H1 (cell line): ENCODE measurements at regions not wholly inside any gene's neighbourhood (a gene's known extent, or its start where the extent isn't known, plus 50 kb on each side); places are given as distances from the start of the nearest gene placed in this dataset.
A peak's percentile ranks its signal among the peaks of the same experiment; 100 is the strongest.

Source experiments
- CTCF ChIA-PET: fragments of 300-600 bp; sonication (Branson Sonifier 250); formaldehyde crosslinking; loops from one replicate; lab custom pipeline; 2021; ENCODE audit not compliant: partially characterized antibody; lab: Charles Lee
- POLR2A ChIA-PET: fragments of 300-600 bp; sonication (Branson Sonifier 250); formaldehyde crosslinking; loops from one replicate; lab custom pipeline; 2021; ENCODE audit warnings: inconsistent platforms; ENCODE audit not compliant: partially characterized antibody; lab: Charles Lee
- DNase-seq, 2 experiments: peaks; one replicate each; pipeline versions ENCODE4 v3.0.0 to v3.0.0-alpha.2; 2010 to 2022; ENCODE audit warnings: low spot score in 2 of 2, low read depth in 1 of 2, mixed read lengths in 1 of 2
- FAIRE-seq: peaks from 2 replicates; lab custom pipeline; 2011; peaks lifted over from hg19 to GRCh38; lab: Jason Lieb, UNC
- H2AFZ ChIP-seq: 2 replicates; pipeline ENCODE4 v1.8.1; 2012; ENCODE audit warnings: low read length, inconsistent platforms
- H2AK5ac ChIP-seq: 2 replicates; pipeline ENCODE4 v1.6.1; 2013; ENCODE audit warnings: low read depth, low read length
- H2BK120ac ChIP-seq: replicated peaks from 2 replicates; pipeline ENCODE3; 2013; ENCODE audit warnings: low read depth, low read length, inconsistent platforms
- H2BK12ac ChIP-seq: 2 replicates; pipeline ENCODE4 v1.6.1; 2013; ENCODE audit warnings: low read depth, low read length
- H2BK15ac ChIP-seq: 2 replicates; pipeline ENCODE4 v1.6.1; 2013; ENCODE audit warnings: low read length
- H2BK20ac ChIP-seq: 2 replicates; pipeline ENCODE4 v1.6.1; 2013; ENCODE audit warnings: low read length
- H2BK5ac ChIP-seq: 2 replicates; pipeline ENCODE4 v1.6.1; 2013; ENCODE audit warnings: low read depth, low read length
- H3K14ac ChIP-seq: 2 replicates; pipeline ENCODE4 v1.6.1; 2013; ENCODE audit warnings: inconsistent platforms; ENCODE audit not compliant: insufficient read length
- H3K18ac ChIP-seq: 2 replicates; pipeline ENCODE4 v1.6.1; 2013; ENCODE audit warnings: low read length; ENCODE audit errors: extremely low read depth
- H3K23ac ChIP-seq: 2 replicates; pipeline ENCODE4 v1.6.1; 2013; ENCODE audit warnings: inconsistent platforms; ENCODE audit not compliant: insufficient read length
- H3K23me2 ChIP-seq: 2 replicates; pipeline ENCODE4 v1.6.1; 2013; ENCODE audit warnings: low read depth, low read length
- H3K27ac ChIP-seq: 2 replicates; pipeline ENCODE4 v1.6.1; 2011; ENCODE audit warnings: low read depth, low read length, inconsistent platforms
- H3K27me3 ChIP-seq, 4 experiments: replicated peaks in 1 of 4; 1 replicate in 1 of 4; 2 replicates in 3 of 4; pipeline versions ENCODE4 v1.6.1 to v1.8.1; 2011 to 2013; ENCODE audit warnings: low read length in 3 of 4, mild to moderate bottlenecking in 3 of 4, inconsistent platforms in 2 of 4, mixed read lengths in 2 of 4, moderate library complexity in 1 of 4; ENCODE audit not compliant: control insufficient read depth in 3 of 4, insufficient read depth in 3 of 4; ENCODE audit errors: extremely low read depth in 1 of 4
- H3K36me3 ChIP-seq, 4 experiments: 2 replicates each; pipeline versions ENCODE4 v1.6.1 to v1.8.1; 2011 to 2013; ENCODE audit warnings: mild to moderate bottlenecking in 4 of 4, low read length in 3 of 4, moderate library complexity in 2 of 4, control low read depth in 1 of 4, inconsistent platforms in 1 of 4; ENCODE audit not compliant: insufficient read depth in 4 of 4, control insufficient read depth in 2 of 4
- H3K4ac ChIP-seq: replicated peaks from 2 replicates; pipeline ENCODE3; 2013; ENCODE audit warnings: low read length, low read depth, mixed read lengths, inconsistent platforms; ENCODE audit not compliant: insufficient read length
- H3K4me1 ChIP-seq, 4 experiments: replicated peaks in 1 of 4; 1 replicate in 1 of 4; 2 replicates in 3 of 4; pipeline versions ENCODE4 v1.6.1 to v1.8.1; 2011 to 2013; ENCODE audit warnings: low read length in 3 of 4, inconsistent platforms in 2 of 4, mixed read lengths in 1 of 4; ENCODE audit not compliant: insufficient read depth in 4 of 4, control insufficient read depth in 3 of 4
- H3K4me2 ChIP-seq, 2 experiments: 2 replicates each; pipeline versions ENCODE4 v1.6.1 to v1.8.1; 2011 to 2013; ENCODE audit warnings: low read depth in 2 of 2, low read length in 2 of 2, control low read depth in 1 of 2, inconsistent platforms in 1 of 2, mild to moderate bottlenecking in 1 of 2; ENCODE audit not compliant: insufficient read depth in 1 of 2
- H3K4me3 ChIP-seq, 4 experiments: fragments of 200-600, 300-600 bp in 1 of 4; sonication (generic), shearing (Covaris generic), sonication (Bioruptor Twin) in 1 of 4; 2 replicates each; pipeline versions ENCODE4 v1.5.1 to v1.8.1; 2011 to 2016; ENCODE audit warnings: low read length in 4 of 4, low read depth in 3 of 4, control low read depth in 2 of 4, inconsistent platforms in 2 of 4, mild to moderate bottlenecking in 2 of 4, mixed read lengths in 1 of 4, moderate library complexity in 1 of 4; ENCODE audit not compliant: insufficient read depth in 2 of 4; ENCODE audit errors: extremely low read depth in 1 of 4
- H3K56ac ChIP-seq: replicated peaks from 2 replicates; pipeline ENCODE3; 2013; ENCODE audit warnings: low read depth, mild to moderate bottlenecking, mixed read lengths, low read length, inconsistent platforms; ENCODE audit not compliant: insufficient read length
- H3K79me1 ChIP-seq: 2 replicates; pipeline ENCODE4 v1.6.1; 2013; ENCODE audit warnings: low read depth, low read length, control low read depth
- H3K79me2 ChIP-seq, 2 experiments: 2 replicates each; pipeline versions ENCODE4 v1.6.1 to v1.8.1; 2012 to 2013; ENCODE audit warnings: low read length in 2 of 2, mild to moderate bottlenecking in 2 of 2, inconsistent platforms in 1 of 2; ENCODE audit not compliant: insufficient read depth in 2 of 2, control insufficient read depth in 1 of 2
- H3K9ac ChIP-seq, 4 experiments: replicated peaks in 1 of 4; 1 replicate in 1 of 4; 2 replicates in 3 of 4; pipeline versions ENCODE4 v1.6.1 to v1.8.1; 2011 to 2013; ENCODE audit warnings: low read depth in 3 of 4, low read length in 3 of 4, control low read depth in 2 of 4, mild to moderate bottlenecking in 2 of 4, moderate library complexity in 2 of 4, inconsistent platforms in 1 of 4; ENCODE audit errors: extremely low read depth in 1 of 4
- H3K9me3 ChIP-seq, 2 experiments: 2 replicates each; pipeline versions ENCODE4 v1.6.1 to v1.8.1; 2012 to 2013; ENCODE audit warnings: mild to moderate bottlenecking in 2 of 2, moderate library complexity in 2 of 2, control low read depth in 1 of 2, inconsistent platforms in 1 of 2, low read depth in 1 of 2, low read length in 1 of 2, mixed read lengths in 1 of 2; ENCODE audit not compliant: insufficient read depth in 2 of 2
- H4K20me1 ChIP-seq, 2 experiments: replicated peaks in 1 of 2; 2 replicates each; pipeline versions ENCODE3 to v1.8.1; 2011 to 2013; ENCODE audit warnings: inconsistent platforms in 2 of 2, low read length in 2 of 2, mild to moderate bottlenecking in 1 of 2; ENCODE audit not compliant: insufficient read depth in 2 of 2, control insufficient read depth in 1 of 2
- H4K5ac ChIP-seq: 2 replicates; pipeline ENCODE4 v1.6.1; 2013; ENCODE audit warnings: low read length, low read depth, mixed read lengths, inconsistent platforms; ENCODE audit not compliant: insufficient read length
- H4K8ac ChIP-seq: 2 replicates; pipeline ENCODE4 v1.8.0; 2013; ENCODE audit warnings: mild to moderate bottlenecking, moderate library complexity, low read length, inconsistent platforms; ENCODE audit not compliant: insufficient read depth; ENCODE audit errors: extremely low read depth
- H4K91ac ChIP-seq: replicated peaks from 2 replicates; pipeline ENCODE3; 2013; ENCODE audit warnings: low read length, mixed read lengths, inconsistent platforms; ENCODE audit not compliant: insufficient read length
- BACH1 ChIP-seq: IDR thresholded peaks from 2 replicates; pipeline ENCODE4 v1.6.1; 2012; ENCODE audit warnings: low read length, improper control_type of control experiment
- CHD1 ChIP-seq: IDR thresholded peaks from 2 replicates; pipeline ENCODE4 v1.6.1; 2012; ENCODE audit warnings: low read depth, low read length, improper control_type of control experiment
- CTBP2 ChIP-seq: IDR thresholded peaks from 2 replicates; pipeline ENCODE4 v1.7.0; 2011; ENCODE audit warnings: borderline replicate concordance, mild to moderate bottlenecking, moderate library complexity, mixed read lengths, low read length; ENCODE audit not compliant: insufficient read depth, insufficient read length
- GABPA ChIP-seq: IDR thresholded peaks from 2 replicates; pipeline ENCODE4 v1.6.1; 2011; ENCODE audit warnings: mild to moderate bottlenecking, low read length, moderate library complexity, borderline replicate concordance; ENCODE audit not compliant: insufficient read depth
- KDM5A ChIP-seq: fragments of 200-600 bp; IDR thresholded peaks from 2 replicates; pipeline ENCODE4 v1.7.1; 2012; ENCODE audit warnings: mild to moderate bottlenecking, low read length, inconsistent platforms, mixed read lengths
- NRF1 ChIP-seq: IDR thresholded peaks from 2 replicates; pipeline ENCODE4 v1.6.1; 2011; ENCODE audit warnings: mild to moderate bottlenecking, low read depth, low read length, improper control_type of control experiment
- PHF8 ChIP-seq: fragments of 200-600 bp; sonication (generic); conservative IDR thresholded peaks from 2 replicates; pipeline ENCODE4 v1.7.1; 2012; ENCODE audit warnings: low read depth, mild to moderate bottlenecking, inconsistent platforms, low read length, moderate library complexity
- RFX5 ChIP-seq: IDR thresholded peaks from 2 replicates; pipeline ENCODE4 v1.6.1; 2011; ENCODE audit warnings: low read depth, low read length, improper control_type of control experiment, borderline replicate concordance
- SAP30 ChIP-seq: fragments of 300-600 bp; sonication (generic); IDR thresholded peaks from 2 replicates; pipeline ENCODE4 v1.7.1; 2012; ENCODE audit warnings: low read length, moderate library complexity, mild to moderate bottlenecking, inconsistent platforms; ENCODE audit not compliant: insufficient read depth, insufficient replicate concordance
- SIRT6 ChIP-seq: IDR thresholded peaks from one replicate; pipeline ENCODE4 v1.7.1; 2012; ENCODE audit warnings: low read length, inconsistent platforms
- SP4 ChIP-seq: IDR thresholded peaks from 2 replicates; pipeline ENCODE4 v1.6.1; 2012; ENCODE audit warnings: low read length, inconsistent platforms
- SRF ChIP-seq: IDR thresholded peaks from 2 replicates; pipeline ENCODE4 v1.6.1; 2011; ENCODE audit warnings: mild to moderate bottlenecking, low read depth, low read length, moderate library complexity
- TEAD4 ChIP-seq: IDR thresholded peaks from 2 replicates; pipeline ENCODE4 v1.6.1; 2012; ENCODE audit warnings: low read depth, low read length, inconsistent platforms, mixed read lengths
- USF2 ChIP-seq: IDR thresholded peaks from 2 replicates; pipeline ENCODE4 v1.6.1; 2011; ENCODE audit warnings: low read length, improper control_type of control experiment
- WGBS, 2 experiments: shearing (Covaris generic) in 1 of 2; methylation state at CpG; one replicate each; pipeline versions ENCODE4 v1.1.6 to v1.1.7; 2013 to 2015; ENCODE audit warnings: low lambda C conversion rate in 2 of 2, mixed read lengths in 2 of 2, inconsistent platforms in 1 of 2, low coverage in 1 of 2, missing lambda C conversion rate in 1 of 2; ENCODE audit not compliant: insufficient replicate concordance in 2 of 2, insufficient coverage in 1 of 2, insufficient read length in 1 of 2; ENCODE audit errors: extremely low coverage in 1 of 2, missing lambda C conversion rate in 1 of 2; 5-methylcytosine and 5-hydroxymethylcytosine counted together

DNA sequence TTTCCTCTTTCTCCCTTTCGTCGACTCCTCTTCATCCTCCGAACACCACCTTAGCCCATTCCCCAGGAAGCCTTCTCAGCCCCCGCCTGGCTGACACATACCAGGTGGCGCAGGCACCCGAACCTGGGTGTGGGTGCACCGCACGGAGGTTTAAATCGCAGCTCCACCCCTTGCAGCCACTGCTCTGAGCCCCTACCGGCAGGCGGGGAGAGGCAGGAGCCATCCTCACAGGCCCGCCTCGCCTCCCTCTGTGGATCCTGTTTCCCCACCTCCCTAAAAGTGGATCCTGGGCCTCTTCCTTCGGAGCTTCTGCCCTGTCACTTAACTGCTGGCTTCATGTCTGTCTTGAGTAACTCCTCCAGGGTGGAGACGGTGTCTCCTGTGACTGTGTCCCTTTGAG is 110.7 kb downstream of the OLFM1 start:
- Histone ChIP-seq H3K14ac (no peak overlapping the region), H2AK5ac (no peak overlapping the region), H2BK5ac (no peak overlapping the region), H2BK20ac (peak overlapping the region; percentile 100), H3K56ac (no peak overlapping the region), H3K9ac (no peak overlapping the region), H2BK15ac (no peak overlapping the region), H3K4ac (peak overlapping the region; percentile 47), H3K23ac (no peak overlapping the region), H3K23me2 (no peaks in the 10 kb centered on the region), H4K5ac (no peak overlapping the region), H4K8ac (no peak overlapping the region), H4K91ac (peak overlapping the region; percentile 30), H3K4me3 (no peak overlapping the region), H3K27me3 (no peaks in the 10 kb centered on the region; a peak in 2 of 7 replicates), H2AFZ (no peak overlapping the region), H3K9me3 (peaks cover 0 to 6% of the 10 kb centered on the region in 2 experiments; a peak in 2 of 4 replicates), H2BK120ac (no peak overlapping the region), H3K36me3 (no peaks in the 10 kb centered on the region), H3K27ac (no peak overlapping the region), H2BK12ac (peak overlapping the region; percentile 84; the same call in 1 of the 2 replicates), H3K4me2 (peak overlapping the region in 1 of 2 experiments; percentile 40; a peak in 1 of 4 replicates), H3K4me1 (peaks cover 8 to 19% (median 11%) of the 10 kb centered on the region in 4 experiments), H4K20me1 (no peaks in the 10 kb centered on the region), H3K18ac (peak overlapping the region; percentile 71; the same call in 1 of the 2 replicates), H3K79me1 (no peaks in the 10 kb centered on the region), H3K79me2 (no peaks in the 10 kb centered on the region)
- 85% methylated on average over 15 of the region's 15 CpGs; no CpG with 5 or more reads in 1 of the 2 experiments for WGBS, 2 experiments
- no peak for FAIRE-seq
- no peak for DNase-seq
- POLR2A ChIA-PET: no interaction called here
- CTCF ChIA-PET: interaction anchor here (0.7 to 1.5 kb wide), 2 partner anchors 41 to 52 kb away, joined by 3 to 4 read pairs; no protein-coding TSS in a partner anchor
- no peak for TF ChIP-seq SRF
- TF ChIP-seq CHD1: no peak
- TF ChIP-seq SAP30: no peak
- TF ChIP-seq CTBP2: no peak
- TF ChIP-seq TEAD4: no peak
- TF ChIP-seq RFX5: no peak
- no peak for TF ChIP-seq BACH1
- TF ChIP-seq GABPA: no peak
- no peak for TF ChIP-seq SP4
- no peak for TF ChIP-seq PHF8
- no peak for TF ChIP-seq SIRT6
- TF ChIP-seq NRF1: no peak
- TF ChIP-seq KDM5A: no peak
- TF ChIP-seq USF2: no peak
